ENCODE measurements at regions not wholly inside any gene's neighbourhood (a gene's known extent, or its start where the extent isn't known, plus 50 kb on each side); places are given as distances from the start of the nearest gene placed in this dataset.

GRCh38 chr14:83421711-83422110 is 1888.1 kb upstream of the SEL1L start:
- no peaks in the 10 kb centered on the region for H3K9me3 ChIP-seq
- no peak overlapping the region for H3K27ac ChIP-seq
- TF ChIP-seq TP53 (CRISPR knock-in tag; IDR thresholded peaks at IDR 0.05) (no peak), SMC3 (IDR thresholded peaks at IDR 0.05) (no peak), ZSCAN20 (CRISPR knock-in tag; IDR thresholded peaks at IDR 0.05) (no peak), ELK1 (IDR thresholded peaks at IDR 0.05; ENCODE audit: low read depth, low read length) (no peak), HES2 (IDR thresholded peaks at IDR 0.05) (no peak), ESRRA (IDR thresholded peaks at IDR 0.05; ENCODE audit: borderline replicate concordance, low read length) (no peak), FOSL2 (IDR thresholded peaks at IDR 0.05) (no peak), FOSL2 (CRISPR knock-in tag; IDR thresholded peaks at IDR 0.05) (no peak)
- ATAC-seq (no peak), FAIRE-seq (no peak), DNase-seq (ENCODE audit: low read depth in 1 of 2, low spot score in 1 of 2) (no peak)
- ChIA-PET CTCF (no interaction called here), POLR2A (no interaction called here)
- WGBS (ENCODE audit: missing lambda C conversion rate) = 35% methylated on average over 2 of the region's 2 CpGs
- H3K4me3 ChIP-seq = no peak overlapping the region
- H3K4me2 ChIP-seq = no peak overlapping the region
- no peaks in the 10 kb centered on the region for H3K4me1 ChIP-seq

- ChIA-PET POLR2A (no interaction called here), CTCF (no interaction called here)
- TF ChIP-seq ZNF302 (CRISPR knock-in tag; IDR thresholded peaks at IDR 0.05) = no peak
- Histone ChIP-seq H3K4me1 (no peaks in the 10 kb centered on the region), H3K4me2 (no peak overlapping the region), H3K9me3 (no peaks in the 10 kb centered on the region), H3K27ac (no peak overlapping the region), H3K4me3 (no peak overlapping the region)
- FAIRE-seq (no peak), ATAC-seq (no peak), DNase-seq (ENCODE audit: low read depth in 1 of 2, low spot score in 1 of 2) (peak in 1 of 2 experiments; percentile 1)
These were observed 1891.5 kb upstream of the SEL1L start for GRCh38 chr14:83425138-83425537.

GRCh38 chr14:83425706-83426105 is 1892.1 kb upstream of the SEL1L start:
- H3K9me3 ChIP-seq = no peaks in the 10 kb centered on the region
- WGBS (ENCODE audit: missing lambda C conversion rate) = 20% methylated on average over 2 of the region's 2 CpGs
- no peak overlapping the region for H3K4me3 ChIP-seq
- H3K4me1 ChIP-seq = no peaks in the 10 kb centered on the region
- no peak overlapping the region for H3K4me2 ChIP-seq
- ChIA-PET CTCF (no interaction called here), POLR2A (no interaction called here)
- FAIRE-seq (no peak), DNase-seq (ENCODE audit: low read depth in 1 of 2, low spot score in 1 of 2) (no peak), ATAC-seq (no peak)
- no peak overlapping the region for H3K27ac ChIP-seq
- TF ChIP-seq KDM5A (IDR thresholded peaks at IDR 0.05) = no peak
- TF ChIP-seq NPAS2 (CRISPR knock-in tag; IDR thresholded peaks at IDR 0.05; ENCODE audit: borderline replicate concordance) = no peak
- TF ChIP-seq CTCF (IDR thresholded peaks at IDR 0.05) = no peak
- no peak for TF ChIP-seq E2F6 (IDR thresholded peaks at IDR 0.05; ENCODE audit: borderline replicate concordance, low read depth)
- TF ChIP-seq SREBF2 (IDR thresholded peaks at IDR 0.05) = no peak
- no peak for TF ChIP-seq ZC3H11A (IDR thresholded peaks at IDR 0.05)
- no peak for TF ChIP-seq RCOR1 (IDR thresholded peaks at IDR 0.05; ENCODE audit: low read depth, low read length)
- TF ChIP-seq ATOH8 (CRISPR knock-in tag; IDR thresholded peaks at IDR 0.05; ENCODE audit: low read depth) = no peak
- no peak for TF ChIP-seq HEYL (CRISPR knock-in tag; IDR thresholded peaks at IDR 0.05)
- no peak for TF ChIP-seq RNF2 (IDR thresholded peaks at IDR 0.05; ENCODE audit: borderline replicate concordance, low read depth)
- TF ChIP-seq CBX2 (IDR thresholded peaks at IDR 0.05; ENCODE audit: borderline replicate concordance, low read depth) = no peak
